BJ (cell line): ENCODE measurements at regions not wholly inside any gene's neighbourhood (a gene's known extent, or its start where the extent isn't known, plus 50 kb on each side); places are given as distances from the start of the nearest gene placed in this dataset.

Experiments
- CTCF ChIA-PET: fragments of 350-600 bp; formaldehyde crosslinking; extraction: SDS; loops from one replicate; lab custom pipeline; 2021; ENCODE audit warnings: antibody characterized with exemption, inconsistent platforms; lab: Yijun Ruan, JAX
- POLR2A ChIA-PET: fragments of 300-600 bp; sonication (Branson Sonifier 250); formaldehyde crosslinking; extraction: SDS; loops from one replicate; lab custom pipeline; 2021; ENCODE audit warnings: antibody characterized with exemption; lab: Charles Lee
- DNase-seq: peaks from one replicate; pipeline ENCODE4 v3.0.0-alpha.2; 2011; ENCODE audit warnings: low read depth
- H3K27me3 ChIP-seq: 2 replicates; pipeline ENCODE4 v1.6.0; 2011; ENCODE audit warnings: low read length; ENCODE audit not compliant: control insufficient read depth, insufficient read depth
- H3K36me3 ChIP-seq: 2 replicates; pipeline ENCODE4 v1.5.1; 2011; ENCODE audit warnings: low read length; ENCODE audit not compliant: control insufficient read depth, insufficient read depth
- H3K4me3 ChIP-seq: 2 replicates; pipeline ENCODE4 v1.5.1; 2011; ENCODE audit warnings: low read depth, mild to moderate bottlenecking, control low read depth, low read length
- CTCF ChIP-seq: IDR thresholded peaks from 2 replicates; pipeline ENCODE4 v1.5.1; 2011; ENCODE audit warnings: low read depth, mild to moderate bottlenecking, control low read depth, inconsistent platforms, low read length, moderate library complexity; ENCODE audit not compliant: insufficient read depth

GRCh38 chr4:10929818-10930217, 245.2 kb upstream of the CLNK start:
- no peak for TF ChIP-seq CTCF
- H3K27me3 ChIP-seq, result no peaks in the 10 kb centered on the region
- no peak for DNase-seq
- no peak overlapping the region for H3K4me3 ChIP-seq
- no peaks in the 10 kb centered on the region for H3K36me3 ChIP-seq
- CTCF ChIA-PET, result no interaction called here
- POLR2A ChIA-PET, result no interaction called here

- ChIA-PET CTCF (no interaction called here), POLR2A (no interaction called here)
- no peak overlapping the region for H3K4me3 ChIP-seq
- DNase-seq, result no peak
- H3K27me3 ChIP-seq, result no peaks in the 10 kb centered on the region
- no peaks in the 10 kb centered on the region for H3K36me3 ChIP-seq
- TF ChIP-seq CTCF, result no peak
Measured at GRCh38 chr4:10925996-10926395, 241.4 kb upstream of the CLNK start.

GRCh38 chr4:10924274-10924673, 239.7 kb upstream of the CLNK start:
- ChIA-PET CTCF (no interaction called here), POLR2A (no interaction called here)
- Histone ChIP-seq H3K4me3 (no peak overlapping the region), H3K36me3 (no peaks in the 10 kb centered on the region), H3K27me3 (no peaks in the 10 kb centered on the region)
- TF ChIP-seq CTCF, result no peak
- DNase-seq, result no peak

DNA sequence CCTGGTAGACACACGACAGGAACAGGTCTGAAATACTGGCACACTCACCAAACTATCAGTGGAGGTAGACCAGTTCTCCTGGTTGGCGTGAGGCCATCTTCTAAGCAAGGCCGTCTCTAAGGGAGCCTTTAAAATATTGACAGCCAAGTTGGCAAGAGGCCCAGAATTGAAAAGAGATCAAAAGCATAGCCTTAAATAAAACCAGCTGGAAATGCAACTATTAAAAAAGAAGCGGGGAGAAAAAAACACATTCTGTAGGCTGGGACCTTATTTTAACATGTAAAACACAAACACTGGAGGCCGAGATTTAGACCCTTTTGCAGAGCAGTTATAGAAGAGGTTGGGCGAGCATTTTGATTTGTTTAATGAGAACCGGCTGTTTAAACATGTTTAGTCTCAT, 233.0 kb upstream of the CLNK start:
- DNase-seq, result no peak
- CTCF ChIA-PET, result no interaction called here
- Histone ChIP-seq H3K36me3 (no peaks in the 10 kb centered on the region), H3K27me3 (no peaks in the 10 kb centered on the region), H3K4me3 (no peak overlapping the region)
- no peak for TF ChIP-seq CTCF
- POLR2A ChIA-PET, result no interaction called here

- CTCF ChIA-PET, result no interaction called here
Measured at GRCh38 chr4:10898072-10898471, 213.5 kb upstream of the CLNK start.

More at GRCh38 chr4:10898072-10898471, 213.5 kb upstream of the CLNK start:
- TF ChIP-seq CTCF, result no peak
- no peaks in the 10 kb centered on the region for H3K27me3 ChIP-seq
- H3K36me3 ChIP-seq, result no peaks in the 10 kb centered on the region
- no peak for DNase-seq
- POLR2A ChIA-PET, result no interaction called here
- H3K4me3 ChIP-seq, result no peak overlapping the region
